ENCODE measurements at regions not wholly inside any gene's neighbourhood (a gene's known extent, or its start where the extent isn't known, plus 50 kb on each side); places are given as distances from the start of the nearest gene placed in this dataset.
"Not testable (repeated sequence)": the region's sequence is repeated elsewhere in the genome, so short reads cannot be mapped to it uniquely, and the experiment has no call there.

- TF ChIP-seq CTCF (IDR thresholded peaks at IDR 0.05; ENCODE audit: low read depth, low read length, missing control alignments), result no peak
- no peaks in the 10 kb centered on the region for H3K36me3 ChIP-seq (replicated peaks)
- no peak for DNase-seq
- no peaks in the 10 kb centered on the region for H3K27me3 ChIP-seq (replicated peaks)
- no peak overlapping the region for H3K27ac ChIP-seq
- in situ Hi-C loops (cut with HindIII; ENCODE audit: low pct_ligation_motif_present, low sequenced_read_pairs), result no loop called here
- no peak overlapping the region for H3K4me3 ChIP-seq (ENCODE audit: low read depth, low read length)
Observed at GRCh38 chr7:113764401-113765035, 154.3 kb downstream of the PPP1R3A start.

- in situ Hi-C loops (cut with HindIII; ENCODE audit: low pct_ligation_motif_present, low sequenced_read_pairs), result no loop called here
Observed at GRCh38 chr7:113763226-113763625, 155.6 kb downstream of the PPP1R3A start.

GRCh38 chr7:113756250-113756649, 162.6 kb downstream of the PPP1R3A start:
- Histone ChIP-seq H3K27ac (no peak overlapping the region), H3K4me3 (ENCODE audit: low read depth, low read length) (no peak overlapping the region), H3K36me3 (replicated peaks) (no peaks in the 10 kb centered on the region), H3K27me3 (replicated peaks) (no peaks in the 10 kb centered on the region)
- no peak for DNase-seq
- in situ Hi-C loops (cut with HindIII; ENCODE audit: low pct_ligation_motif_present, low sequenced_read_pairs), result no loop called here
- no peak for TF ChIP-seq CTCF (IDR thresholded peaks at IDR 0.05; ENCODE audit: low read depth, low read length, missing control alignments)

More at GRCh38 chr7:113763226-113763625, 155.6 kb downstream of the PPP1R3A start:
- TF ChIP-seq CTCF (IDR thresholded peaks at IDR 0.05; ENCODE audit: low read depth, low read length, missing control alignments), result no peak
- H3K27me3 ChIP-seq (replicated peaks), result no peaks in the 10 kb centered on the region
- no peaks in the 10 kb centered on the region for H3K36me3 ChIP-seq (replicated peaks)
- DNase-seq, result no peak
- H3K27ac ChIP-seq, result no peak overlapping the region
- H3K4me3 ChIP-seq (ENCODE audit: low read depth, low read length), result no peak overlapping the region

GRCh38 chr7:113752689-113753088, 166.1 kb downstream of the PPP1R3A start:
- Histone ChIP-seq H3K4me3 (ENCODE audit: low read depth, low read length) (no peak overlapping the region), H3K27me3 (replicated peaks) (no peaks in the 10 kb centered on the region), H3K36me3 (replicated peaks) (no peaks in the 10 kb centered on the region), H3K27ac (no peak overlapping the region)
- DNase-seq, result no peak
- no peak for TF ChIP-seq CTCF (IDR thresholded peaks at IDR 0.05; ENCODE audit: low read depth, low read length, missing control alignments)
- in situ Hi-C loops (cut with HindIII; ENCODE audit: low pct_ligation_motif_present, low sequenced_read_pairs), result no loop called here

GRCh38 chr7:113752289-113752688, 166.5 kb downstream of the PPP1R3A start:
- in situ Hi-C loops (cut with HindIII; ENCODE audit: low pct_ligation_motif_present, low sequenced_read_pairs), result no loop called here
- H3K27ac ChIP-seq, result no peak overlapping the region
- TF ChIP-seq CTCF (IDR thresholded peaks at IDR 0.05; ENCODE audit: low read depth, low read length, missing control alignments), result peak; percentile 8
- DNase-seq, result no peak
- H3K4me3 ChIP-seq (ENCODE audit: low read depth, low read length), result no peak overlapping the region
- no peaks in the 10 kb centered on the region for H3K36me3 ChIP-seq (replicated peaks)
- H3K27me3 ChIP-seq (replicated peaks), result no peaks in the 10 kb centered on the region

GRCh38 chr7:113751547-113751946, 167.3 kb downstream of the PPP1R3A start:
- no peak for TF ChIP-seq CTCF (IDR thresholded peaks at IDR 0.05; ENCODE audit: low read depth, low read length, missing control alignments)
- no peak overlapping the region for H3K27ac ChIP-seq
- in situ Hi-C loops (cut with HindIII; ENCODE audit: low pct_ligation_motif_present, low sequenced_read_pairs), result no loop called here
- H3K36me3 ChIP-seq (replicated peaks), result no peaks in the 10 kb centered on the region
- H3K4me3 ChIP-seq (ENCODE audit: low read depth, low read length), result no peak overlapping the region
- no peak for DNase-seq
- H3K27me3 ChIP-seq (replicated peaks), result no peaks in the 10 kb centered on the region

GRCh38 chr7:113748385-113748784, 170.4 kb downstream of the PPP1R3A start:
- H3K4me3 ChIP-seq (ENCODE audit: low read depth, low read length); H3K36me3 ChIP-seq (replicated peaks); H3K27me3 ChIP-seq (replicated peaks); in situ Hi-C loops (cut with HindIII; ENCODE audit: low pct_ligation_motif_present, low sequenced_read_pairs); H3K27ac ChIP-seq; DNase-seq: not testable (repeated sequence)

GRCh38 chr7:113742946-113743431, 175.8 kb downstream of the PPP1R3A start:
- H3K27me3 ChIP-seq (replicated peaks); H3K4me3 ChIP-seq (ENCODE audit: low read depth, low read length); H3K27ac ChIP-seq; in situ Hi-C loops (cut with HindIII; ENCODE audit: low pct_ligation_motif_present, low sequenced_read_pairs); DNase-seq; H3K36me3 ChIP-seq (replicated peaks): not testable (repeated sequence)

Measured in brain microvascular endothelial cell (primary cell).